Endothelial cell of umbilical vein (primary cell): ENCODE measurements at regions not wholly inside any gene's neighbourhood (a gene's known extent, or its start where the extent isn't known, plus 50 kb on each side); places are given as distances from the start of the nearest gene placed in this dataset.
A peak's percentile ranks its signal among the peaks of the same experiment; 100 is the strongest.

Source experiments
- BruUV-seq: library from RNA; stranded (reverse); fragments of 400-500 nt; replicated peaks from 2 replicates; lab custom pipeline; 2021; lab: Mats Ljungman, UMichigan
- CTCF ChIA-PET: fragments of 300-600, 350-600 bp; sonication (Branson Sonifier 250); formaldehyde crosslinking; loops from one replicate; lab custom pipeline; 2021; ENCODE audit warnings: antibody characterized with exemption, inconsistent platforms; lab: Charles Lee
- POLR2A ChIA-PET: fragments of 300-600, 350-600 bp; sonication (Branson Sonifier 250); formaldehyde crosslinking; loops from one replicate; lab custom pipeline; 2021; ENCODE audit warnings: antibody characterized with exemption, inconsistent platforms; lab: Charles Lee
- DNase-seq: peaks from one replicate; pipeline ENCODE4 v3.0.0-alpha.2; 2011; ENCODE audit warnings: low read depth, low spot score
- FAIRE-seq: peaks from 2 replicates; lab custom pipeline; 2011; peaks lifted over from hg19 to GRCh38; lab: Jason Lieb, UNC
- H2AFZ ChIP-seq: 2 replicates; pipeline ENCODE4 v1.6.0; 2012; ENCODE audit warnings: low read depth, low read length, control low read depth, inconsistent platforms
- H3K27ac ChIP-seq: 2 replicates; pipeline ENCODE4 v1.5.1; 2011; ENCODE audit warnings: low read depth, mild to moderate bottlenecking, control low read depth, low read length, moderate library complexity; ENCODE audit not compliant: insufficient read depth
- H3K27me3 ChIP-seq, 2 experiments: 2 replicates each; pipeline versions ENCODE4 v1.6.0 to v1.6.1; 2011; ENCODE audit warnings: low read length in 2 of 2, mixed read lengths in 1 of 2; ENCODE audit not compliant: control insufficient read depth in 2 of 2, insufficient read depth in 2 of 2
- H3K36me3 ChIP-seq, 2 experiments: 2 replicates in 1 of 2; 3 replicates in 1 of 2; pipeline ENCODE4 v1.5.1; 2011; ENCODE audit warnings: low read length in 2 of 2, mild to moderate bottlenecking in 1 of 2, moderate library complexity in 1 of 2; ENCODE audit not compliant: control insufficient read depth in 2 of 2, insufficient read depth in 2 of 2; ENCODE audit errors: extremely low read depth in 1 of 2
- H3K4me1 ChIP-seq: 3 replicates; pipeline ENCODE4 v1.5.1; 2011; ENCODE audit warnings: mild to moderate bottlenecking, low read length; ENCODE audit not compliant: control insufficient read depth, insufficient read depth; ENCODE audit errors: extremely low read depth
- H3K4me2 ChIP-seq: 2 replicates; pipeline ENCODE4 v1.6.1; 2011; ENCODE audit warnings: low read length, control low read depth, mixed read lengths; ENCODE audit not compliant: insufficient read depth
- H3K4me3 ChIP-seq, 3 experiments: fragments of 200-600 bp in 1 of 3; sonication (generic), shearing (Covaris generic) in 1 of 3; replicated peaks in 1 of 3; 2 replicates each; pipeline ENCODE4 v1.5.1; 2011 to 2016; ENCODE audit warnings: control low read depth in 3 of 3, low read length in 3 of 3, mild to moderate bottlenecking in 2 of 3, inconsistent platforms in 1 of 3, low read depth in 1 of 3, moderate library complexity in 1 of 3; ENCODE audit not compliant: insufficient read depth in 1 of 3
- H3K79me2 ChIP-seq: 2 replicates; pipeline ENCODE4 v1.6.0; 2012; ENCODE audit warnings: low read length, inconsistent platforms; ENCODE audit not compliant: control insufficient read depth, insufficient read depth
- H3K9ac ChIP-seq: replicated peaks from 2 replicates; pipeline ENCODE3; 2011; ENCODE audit warnings: low read length, control low read depth; ENCODE audit not compliant: insufficient read depth; ENCODE audit errors: extremely low read depth
- H3K9me1 ChIP-seq: replicated peaks from 3 replicates; pipeline ENCODE4 v1.6.0; 2011; ENCODE audit warnings: mild to moderate bottlenecking, low read length; ENCODE audit not compliant: control insufficient read depth, insufficient read depth; ENCODE audit errors: extremely low read depth
- H3K9me3 ChIP-seq: replicated peaks from 2 replicates; pipeline ENCODE4 v1.5.1; 2012; ENCODE audit warnings: low read length, inconsistent platforms; ENCODE audit not compliant: control insufficient read depth, insufficient read depth
- H4K20me1 ChIP-seq: replicated peaks from 2 replicates; pipeline ENCODE3; 2011; ENCODE audit warnings: mild to moderate bottlenecking, low read length; ENCODE audit not compliant: control insufficient read depth, insufficient read depth; ENCODE audit errors: extremely low read depth
- EZH2 ChIP-seq: IDR thresholded peaks from 2 replicates; pipeline ENCODE4 v1.6.1; 2012; ENCODE audit warnings: borderline replicate concordance, low read depth, mild to moderate bottlenecking, moderate library complexity, low read length, inconsistent platforms; ENCODE audit not compliant: severe bottlenecking
- FOS ChIP-seq: IDR thresholded peaks from 2 replicates; pipeline ENCODE4 v1.6.1; 2011; ENCODE audit warnings: mild to moderate bottlenecking, low read length, moderate library complexity, borderline replicate concordance; ENCODE audit not compliant: insufficient read depth
- GATA2 ChIP-seq: IDR thresholded peaks from 2 replicates; pipeline ENCODE4 v1.7.0; 2011; ENCODE audit warnings: low read depth, mild to moderate bottlenecking, moderate library complexity, mixed read lengths, low read length; ENCODE audit not compliant: insufficient read length, insufficient read depth
- JUN ChIP-seq: IDR thresholded peaks from 2 replicates; pipeline ENCODE4 v1.6.1; 2011; ENCODE audit warnings: borderline replicate concordance, low read depth; ENCODE audit not compliant: insufficient read length, insufficient read depth
- MYC ChIP-seq: IDR thresholded peaks from one replicate; pipeline ENCODE4 v1.6.1; 2011; ENCODE audit warnings: mild to moderate bottlenecking, low read depth, low read length
- POLR2A ChIP-seq: IDR thresholded peaks from 2 replicates; pipeline ENCODE4 v1.6.1; 2012; ENCODE audit warnings: low read depth, mild to moderate bottlenecking, control low read depth, low read length
- POLR2AphosphoS5 ChIP-seq: IDR thresholded peaks from 2 replicates; pipeline ENCODE4 v1.6.1; 2012; ENCODE audit warnings: low read depth, mild to moderate bottlenecking, control low read depth, low read length, moderate library complexity; ENCODE audit not compliant: insufficient read depth
- dilution Hi-C: fragments of 300-500 bp; cut with MboI; formaldehyde crosslinking; loops from one replicate; pipeline ENCODE4 v1.15.0; 2019; ENCODE audit warnings: low sequenced_read_pairs; ENCODE audit not compliant: extremely low pct_ligation_motif_present
- intact Hi-C: fragments of 100-400 bp; cut with micrococcal nuclease; formaldehyde crosslinking; loops from one replicate; pipeline ENCODE4 v1.10.0; 2022
- TF ChIP-seq, protein P1 (sequence below): IDR thresholded peaks from 2 replicates; pipeline ENCODE4 v1.6.1; 2011; ENCODE audit not compliant: insufficient read depth, insufficient read length
- TF ChIP-seq, protein P2 (sequence below), 2 donors: IDR thresholded peaks; 1 replicate in 1 of 2; 2 replicates in 1 of 2; pipeline ENCODE4 v1.5.1; 2011; ENCODE audit warnings: low read length in 2 of 2, mild to moderate bottlenecking in 2 of 2, moderate library complexity in 2 of 2, control low read depth in 1 of 2, inconsistent platforms in 1 of 2, low read depth in 1 of 2; ENCODE audit not compliant: insufficient read depth in 1 of 2; ENCODE audit errors: extremely low read depth in 1 of 2

DNA sequence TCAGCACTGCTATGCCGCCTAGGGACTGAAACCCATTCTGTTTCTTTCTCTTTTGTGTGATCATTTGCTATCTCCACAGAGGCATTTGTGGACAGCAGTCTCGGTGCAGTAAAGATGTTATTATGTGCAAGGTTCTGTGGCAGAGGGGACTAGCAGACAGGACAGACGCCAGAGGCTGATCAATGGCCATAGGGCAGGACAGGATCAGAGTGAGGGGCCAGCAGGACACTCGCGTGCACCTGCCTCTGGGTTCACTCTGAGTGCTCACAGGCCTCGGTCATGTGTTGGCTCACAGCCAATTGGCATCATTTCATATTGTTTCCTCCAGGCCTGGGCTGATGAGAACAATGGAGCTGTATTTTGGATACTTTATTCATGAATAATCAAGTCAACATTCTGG, 212.6 kb downstream of the TGFB2 start:
- peak overlapping the region; percentile 65 for H3K4me2 ChIP-seq
- DNase-seq (peak; percentile 96), FAIRE-seq (peak; percentile 68)
- TF ChIP-seq EZH2, result no peak
- TF ChIP-seq, protein P1, sequence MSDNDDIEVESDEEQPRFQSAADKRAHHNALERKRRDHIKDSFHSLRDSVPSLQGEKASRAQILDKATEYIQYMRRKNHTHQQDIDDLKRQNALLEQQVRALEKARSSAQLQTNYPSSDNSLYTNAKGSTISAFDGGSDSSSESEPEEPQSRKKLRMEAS, result peak; percentile 6
- TF ChIP-seq, protein P2, sequence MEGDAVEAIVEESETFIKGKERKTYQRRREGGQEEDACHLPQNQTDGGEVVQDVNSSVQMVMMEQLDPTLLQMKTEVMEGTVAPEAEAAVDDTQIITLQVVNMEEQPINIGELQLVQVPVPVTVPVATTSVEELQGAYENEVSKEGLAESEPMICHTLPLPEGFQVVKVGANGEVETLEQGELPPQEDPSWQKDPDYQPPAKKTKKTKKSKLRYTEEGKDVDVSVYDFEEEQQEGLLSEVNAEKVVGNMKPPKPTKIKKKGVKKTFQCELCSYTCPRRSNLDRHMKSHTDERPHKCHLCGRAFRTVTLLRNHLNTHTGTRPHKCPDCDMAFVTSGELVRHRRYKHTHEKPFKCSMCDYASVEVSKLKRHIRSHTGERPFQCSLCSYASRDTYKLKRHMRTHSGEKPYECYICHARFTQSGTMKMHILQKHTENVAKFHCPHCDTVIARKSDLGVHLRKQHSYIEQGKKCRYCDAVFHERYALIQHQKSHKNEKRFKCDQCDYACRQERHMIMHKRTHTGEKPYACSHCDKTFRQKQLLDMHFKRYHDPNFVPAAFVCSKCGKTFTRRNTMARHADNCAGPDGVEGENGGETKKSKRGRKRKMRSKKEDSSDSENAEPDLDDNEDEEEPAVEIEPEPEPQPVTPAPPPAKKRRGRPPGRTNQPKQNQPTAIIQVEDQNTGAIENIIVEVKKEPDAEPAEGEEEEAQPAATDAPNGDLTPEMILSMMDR (IDR thresholded peaks at IDR 0.05; ENCODE audit: extremely low read depth in 1 of 2, insufficient read depth in 1 of 2, low read depth in 1 of 2, low read length in 2 of 2), result no peak
- TF ChIP-seq POLR2A, result no peak
- no peak for TF ChIP-seq JUN
- TF ChIP-seq GATA2, result no peak
- peak; percentile 37 for TF ChIP-seq POLR2AphosphoS5
- TF ChIP-seq MYC, result no peak
- peak; percentile 16 for TF ChIP-seq FOS
- H3K79me2 ChIP-seq, result no peaks in the 10 kb centered on the region
- H3K9me1 ChIP-seq, result no peaks in the 10 kb centered on the region
- CTCF ChIA-PET, result interaction anchor here (0.6 to 1.7 kb wide), 7 partner anchors 11 to 509 kb away, joined by 3 to 5 read pairs (median 4); no protein-coding TSS in a partner anchor
- H3K36me3 ChIP-seq, result no peaks in the 10 kb centered on the region
- H4K20me1 ChIP-seq, result no peaks in the 10 kb centered on the region
- BruUV-seq, result no TSS peak
- intact Hi-C loops (loop anchor here (1.0 to 5.0 kb wide), 4 partner anchors 12 to 830 kb away; no protein-coding TSS in a partner anchor), dilution Hi-C loops (no loop called here)
- no peaks in the 10 kb centered on the region for H3K9me3 ChIP-seq
- H2AFZ ChIP-seq, result no peak overlapping the region
- peaks cover 13% of the 10 kb centered on the region for H3K4me1 ChIP-seq
- POLR2A ChIA-PET, result no interaction called here
- no peak overlapping the region for H3K4me3 ChIP-seq
- H3K27me3 ChIP-seq, result no peaks in the 10 kb centered on the region
- H3K27ac ChIP-seq, result peak overlapping the region; percentile 65
- no peak overlapping the region for H3K9ac ChIP-seq
